ENCODE measurements at regions not wholly inside any gene's neighbourhood (a gene's known extent, or its start where the extent isn't known, plus 50 kb on each side); places are given as distances from the start of the nearest gene placed in this dataset.

GRCh38 chrX:139194571-139195280 lies 335.8 kb upstream of the F9 start:
- Histone ChIP-seq H3K36me3 (no peaks in the 10 kb centered on the region), H3K27me3 (no peaks in the 10 kb centered on the region), H3K4me1 (peaks cover 6 to 12% of the 10 kb centered on the region in 2 donors), H3K9me3 (no peaks in the 10 kb centered on the region), H3K27ac (peak overlapping the region; percentile 75 to 89 (median 84)), H3K4me3 (peak overlapping the region; percentile 53 to 61 (median 58))
- TF ChIP-seq CTCF (IDR thresholded peaks at IDR 0.05 in 4 of 5, conservative IDR thresholded peaks at IDR 0.05 in 1 of 5): no peak
- peak; percentile 68 to 76 for TF ChIP-seq POLR2A (IDR thresholded peaks at IDR 0.05)
- intact Hi-C loops (cut with DNase I; ENCODE audit: low total_unique reads): loop anchor here (5.0 to 10.0 kb wide), 3 partner anchors 67 to 252 kb away; no protein-coding TSS in a partner anchor
- in situ Hi-C loops (cut with MboI; ENCODE audit: low sequenced_read_pairs in 4 of 4): no loop called here
- peak; percentile 81 to 90 for ATAC-seq
- DNase-seq: peak; percentile 54 to 79

GRCh38 chrX:139192386-139192961 lies 338.1 kb upstream of the F9 start:
- Histone ChIP-seq H3K27ac (peak overlapping the region in 3 of 4 donors; percentile 55 to 67 (median 62)), H3K4me3 (no peak overlapping the region), H3K27me3 (no peaks in the 10 kb centered on the region), H3K4me1 (peaks cover 11 to 20% of the 10 kb centered on the region in 2 donors), H3K9me3 (no peaks in the 10 kb centered on the region), H3K36me3 (no peaks in the 10 kb centered on the region)
- ATAC-seq (no peak), DNase-seq (no peak)
- in situ Hi-C loops (cut with MboI; ENCODE audit: low sequenced_read_pairs in 4 of 4) (no loop called here), intact Hi-C loops (cut with DNase I; ENCODE audit: low total_unique reads) (loop anchor here (5.0 to 10.0 kb wide), 2 partner anchors 65 to 102 kb away; no protein-coding TSS in a partner anchor)
- TF ChIP-seq POLR2A (IDR thresholded peaks at IDR 0.05): no peak
- TF ChIP-seq CTCF (IDR thresholded peaks at IDR 0.05 in 4 of 5, conservative IDR thresholded peaks at IDR 0.05 in 1 of 5): no peak

DNA sequence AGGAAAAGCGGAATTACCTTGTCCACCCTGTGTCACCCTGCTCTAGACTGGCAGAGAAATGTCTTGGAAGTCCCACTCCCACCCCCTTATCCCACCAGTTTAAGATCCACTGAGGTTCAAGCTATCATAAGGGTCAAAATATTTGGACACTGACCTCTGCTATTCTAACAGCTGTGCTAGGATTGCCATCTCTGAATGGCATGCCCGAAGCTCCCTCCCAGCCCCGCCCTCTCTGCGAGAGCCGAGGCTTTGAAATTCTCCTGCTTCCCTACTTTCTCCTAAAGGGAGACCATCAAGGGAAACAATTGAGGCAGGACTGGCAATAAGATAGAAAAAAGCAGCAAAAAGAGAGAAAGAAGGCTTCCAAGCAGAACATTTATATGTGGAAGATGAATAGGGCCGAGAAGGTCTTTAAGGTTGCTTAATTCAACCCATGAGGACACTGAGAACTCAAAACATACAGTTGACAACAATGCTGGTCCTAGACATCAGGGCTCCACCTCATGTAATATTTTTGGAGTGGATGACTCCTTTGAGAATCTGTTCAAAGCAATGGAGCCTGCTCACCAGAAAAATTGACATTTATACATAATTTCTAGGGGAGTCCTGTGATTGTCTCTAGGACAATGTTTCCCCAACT lies 338.7 kb upstream of the F9 start:
- TF ChIP-seq POLR2A (IDR thresholded peaks at IDR 0.05): no peak
- TF ChIP-seq CTCF (IDR thresholded peaks at IDR 0.05 in 4 of 5, conservative IDR thresholded peaks at IDR 0.05 in 1 of 5): no peak
- H3K9me3 ChIP-seq: no peaks in the 10 kb centered on the region
- H3K4me3 ChIP-seq: no peak overlapping the region
- DNase-seq (no peak), ATAC-seq (peak; percentile 47 to 75)
- peak overlapping the region; percentile 11 to 67 (median 58) for H3K27ac ChIP-seq
- in situ Hi-C loops (cut with MboI; ENCODE audit: low sequenced_read_pairs in 4 of 4): no loop called here
- H3K27me3 ChIP-seq: no peaks in the 10 kb centered on the region
- intact Hi-C loops (cut with DNase I; ENCODE audit: low total_unique reads): loop anchor here (5.0 to 10.0 kb wide), 2 partner anchors 65 to 103 kb away; no protein-coding TSS in a partner anchor
- no peaks in the 10 kb centered on the region for H3K36me3 ChIP-seq
- H3K4me1 ChIP-seq: peaks cover 11 to 21% of the 10 kb centered on the region in 2 donors

DNA sequence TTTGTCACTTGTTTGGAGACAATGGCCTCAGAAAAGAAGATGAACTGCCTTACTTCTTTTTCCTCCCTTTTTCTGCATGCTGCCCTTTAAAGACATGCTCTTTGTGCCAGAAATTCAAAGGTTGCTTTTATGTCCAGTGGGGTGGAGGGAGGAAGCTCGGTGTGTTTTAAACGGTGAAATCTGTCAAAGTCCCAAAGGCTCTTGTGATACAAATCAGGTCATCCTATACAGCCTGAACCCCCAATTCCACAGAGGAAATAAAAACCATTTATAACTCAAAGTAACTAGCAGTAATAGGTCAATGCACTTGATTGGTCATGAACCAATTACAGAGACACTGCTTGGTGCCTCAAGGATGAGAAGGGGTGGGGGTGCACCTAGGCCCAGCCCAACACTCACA lies 339.3 kb upstream of the F9 start:
- Histone ChIP-seq H3K27me3 (no peaks in the 10 kb centered on the region), H3K27ac (peak overlapping the region; percentile 11 to 67 (median 58)), H3K9me3 (no peaks in the 10 kb centered on the region), H3K4me3 (no peak overlapping the region), H3K36me3 (no peaks in the 10 kb centered on the region), H3K4me1 (peaks cover 11 to 21% of the 10 kb centered on the region in 2 donors)
- no peak for DNase-seq
- in situ Hi-C loops (cut with MboI; ENCODE audit: low sequenced_read_pairs in 4 of 4) (no loop called here), intact Hi-C loops (cut with DNase I; ENCODE audit: low total_unique reads) (loop anchor here (5.0 to 10.0 kb wide), 2 partner anchors 64 to 104 kb away; no protein-coding TSS in a partner anchor)
- ATAC-seq: no peak
- no peak for TF ChIP-seq CTCF (IDR thresholded peaks at IDR 0.05 in 4 of 5, conservative IDR thresholded peaks at IDR 0.05 in 1 of 5)
- TF ChIP-seq POLR2A (IDR thresholded peaks at IDR 0.05): no peak
